PC-9 (cell line): ENCODE measurements at regions not wholly inside any gene's neighbourhood (a gene's known extent, or its start where the extent isn't known, plus 50 kb on each side); places are given as distances from the start of the nearest gene placed in this dataset.

Source experiments
- EZH2 ChIP-seq: fragments of 200-600 bp; sonication (generic); IDR thresholded peaks from 2 replicates; pipeline ENCODE4 v1.8.0; 2017; ENCODE audit warnings: antibody characterized with exemption, low read depth
- TF ChIP-seq, protein P1 (sequence below): fragments of 200-600 bp; sonication (generic); conservative IDR thresholded peaks from 2 replicates; pipeline ENCODE4 v1.6.1; 2017; ENCODE audit warnings: mixed run types, antibody characterized with exemption, mild to moderate bottlenecking, moderate library complexity

DNA sequence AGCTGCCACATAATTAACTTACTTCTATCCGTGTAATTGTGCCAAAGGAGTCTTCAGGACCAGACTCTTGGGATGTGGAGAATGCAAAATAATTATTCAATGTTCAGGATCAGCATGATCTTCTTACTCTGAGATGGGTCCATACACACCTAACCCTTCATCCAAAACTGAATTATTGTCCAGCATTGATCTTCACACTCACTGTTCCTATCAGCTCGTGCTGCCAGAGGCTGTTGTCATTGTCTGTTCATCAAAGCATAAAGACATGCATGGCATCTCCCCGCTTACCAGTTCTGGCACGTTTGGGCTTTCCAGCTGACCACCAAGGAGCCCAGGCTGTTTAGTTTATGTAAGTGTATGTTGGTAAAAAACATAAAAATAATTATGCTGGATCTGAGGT lies 1090.7 kb downstream of the DNAJB9 start:
- TF ChIP-seq, protein P1, sequence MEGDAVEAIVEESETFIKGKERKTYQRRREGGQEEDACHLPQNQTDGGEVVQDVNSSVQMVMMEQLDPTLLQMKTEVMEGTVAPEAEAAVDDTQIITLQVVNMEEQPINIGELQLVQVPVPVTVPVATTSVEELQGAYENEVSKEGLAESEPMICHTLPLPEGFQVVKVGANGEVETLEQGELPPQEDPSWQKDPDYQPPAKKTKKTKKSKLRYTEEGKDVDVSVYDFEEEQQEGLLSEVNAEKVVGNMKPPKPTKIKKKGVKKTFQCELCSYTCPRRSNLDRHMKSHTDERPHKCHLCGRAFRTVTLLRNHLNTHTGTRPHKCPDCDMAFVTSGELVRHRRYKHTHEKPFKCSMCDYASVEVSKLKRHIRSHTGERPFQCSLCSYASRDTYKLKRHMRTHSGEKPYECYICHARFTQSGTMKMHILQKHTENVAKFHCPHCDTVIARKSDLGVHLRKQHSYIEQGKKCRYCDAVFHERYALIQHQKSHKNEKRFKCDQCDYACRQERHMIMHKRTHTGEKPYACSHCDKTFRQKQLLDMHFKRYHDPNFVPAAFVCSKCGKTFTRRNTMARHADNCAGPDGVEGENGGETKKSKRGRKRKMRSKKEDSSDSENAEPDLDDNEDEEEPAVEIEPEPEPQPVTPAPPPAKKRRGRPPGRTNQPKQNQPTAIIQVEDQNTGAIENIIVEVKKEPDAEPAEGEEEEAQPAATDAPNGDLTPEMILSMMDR = no peak
- no peak for TF ChIP-seq EZH2
